ENCODE measurements at regions not wholly inside any gene's neighbourhood (a gene's known extent, or its start where the extent isn't known, plus 50 kb on each side); places are given as distances from the start of the nearest gene placed in this dataset.

DNA sequence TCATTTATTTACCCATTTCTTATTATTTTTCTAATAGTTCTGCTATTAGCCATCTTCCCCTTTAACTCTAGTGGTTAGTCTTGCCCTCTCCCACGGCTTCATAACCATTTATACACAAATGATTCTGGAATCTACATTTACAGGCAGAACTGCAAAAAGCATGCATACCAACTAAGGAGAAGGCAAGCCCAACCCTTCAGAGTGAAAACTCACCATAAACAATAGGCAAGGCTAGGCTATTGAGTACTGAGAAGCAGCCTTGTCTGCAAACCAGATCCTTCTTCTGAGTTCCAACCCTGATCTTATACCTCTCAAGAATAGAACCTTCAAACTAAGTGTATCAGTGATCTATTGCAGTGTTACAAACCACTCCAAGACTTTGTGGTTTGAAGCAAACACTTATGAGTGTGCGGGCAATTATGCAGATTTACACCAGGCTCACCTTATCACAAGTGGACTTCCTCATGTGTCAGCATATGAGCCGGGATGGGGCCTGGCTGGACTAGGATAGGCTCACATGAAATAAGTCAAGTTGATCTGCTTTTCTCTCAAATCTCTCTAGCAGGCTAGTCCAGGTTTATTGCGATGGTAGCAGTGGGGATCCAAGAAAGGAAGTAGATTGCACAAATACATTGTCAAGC, 896.9 kb upstream of the PHF14 start:
- Histone ChIP-seq H2AFZ (ENCODE audit: low read length) (no peak overlapping the region), H4K91ac (ENCODE audit: insufficient read length, low read depth, low read length) (no peak overlapping the region), H2BK120ac (ENCODE audit: low read depth, low read length, poor library complexity, severe bottlenecking) (no peak overlapping the region), H3K14ac (ENCODE audit: insufficient read depth, low read length) (no peak overlapping the region), H3K4ac (ENCODE audit: low read depth, low read length) (no peak overlapping the region), H3K9me3 (ENCODE audit: control insufficient read depth, low read depth, low read length) (no peaks in the 10 kb centered on the region), H3K9ac (ENCODE audit: extremely low read depth, insufficient read length, low read length) (no peak overlapping the region), H3K27ac (ENCODE audit: insufficient read length, low read depth, low read length) (no peak overlapping the region), H3K79me2 (ENCODE audit: insufficient read depth, low read length) (no peaks in the 10 kb centered on the region), H3K4me2 (ENCODE audit: insufficient read depth, insufficient read length, low read length) (no peak overlapping the region), H2BK5ac (ENCODE audit: insufficient read length, low read length) (no peak overlapping the region), H3K18ac (ENCODE audit: insufficient read length, low read depth, low read length) (no peak overlapping the region), H4K5ac (ENCODE audit: insufficient read length, low read depth, low read length) (no peak overlapping the region), H4K8ac (replicated peaks; ENCODE audit: insufficient read length, low read depth, low read length) (no peak overlapping the region), H2BK20ac (ENCODE audit: low read depth, low read length, poor library complexity, severe bottlenecking) (no peak overlapping the region), H3K23ac (ENCODE audit: insufficient read length, low read depth, low read length) (no peak overlapping the region), H4K20me1 (ENCODE audit: control insufficient read depth, insufficient read depth, insufficient read length) (no peaks in the 10 kb centered on the region), H2BK12ac (ENCODE audit: insufficient read length, low read depth, low read length) (no peak overlapping the region), H3K27me3 (ENCODE audit: insufficient read depth, low read length) (no peaks in the 10 kb centered on the region), H3K23me2 (ENCODE audit: insufficient read length, low read depth, low read length, poor library complexity, severe bottlenecking) (no peaks in the 10 kb centered on the region), H2AK5ac (ENCODE audit: insufficient read length, low read length) (no peak overlapping the region), H3K56ac (ENCODE audit: insufficient read length, low read depth, low read length) (no peak overlapping the region), H2BK15ac (ENCODE audit: low read depth, low read length) (no peak overlapping the region), H3T11ph (ENCODE audit: low read length) (no peak overlapping the region), H3K4me1 (ENCODE audit: insufficient read depth, low read length) (peaks cover 2% of the 10 kb centered on the region; the same call in 1 of the 2 replicates), H3K79me1 (ENCODE audit: insufficient read depth, low read depth, low read length, poor library complexity, severe bottlenecking) (no peaks in the 10 kb centered on the region)
- Mint-ChIP-seq H3K36me3 (ENCODE audit: insufficient read depth in 1 of 3, low read depth in 3 of 3) (no peaks in the 10 kb centered on the region; a peak in 1 of 7 replicates), H3K4me1 (peaks cover 15% of the 10 kb centered on the region in 2 experiments), H3K27me3 (ENCODE audit: low read depth) (no peaks in the 10 kb centered on the region), H3K27ac (peak overlapping the region in 1 of 3 experiments; percentile 8; a peak in 1 of 7 replicates), H3K9me3 (no peaks in the 10 kb centered on the region), H3K4me3 (no peak overlapping the region)
- TF ChIP-seq, protein P1, sequence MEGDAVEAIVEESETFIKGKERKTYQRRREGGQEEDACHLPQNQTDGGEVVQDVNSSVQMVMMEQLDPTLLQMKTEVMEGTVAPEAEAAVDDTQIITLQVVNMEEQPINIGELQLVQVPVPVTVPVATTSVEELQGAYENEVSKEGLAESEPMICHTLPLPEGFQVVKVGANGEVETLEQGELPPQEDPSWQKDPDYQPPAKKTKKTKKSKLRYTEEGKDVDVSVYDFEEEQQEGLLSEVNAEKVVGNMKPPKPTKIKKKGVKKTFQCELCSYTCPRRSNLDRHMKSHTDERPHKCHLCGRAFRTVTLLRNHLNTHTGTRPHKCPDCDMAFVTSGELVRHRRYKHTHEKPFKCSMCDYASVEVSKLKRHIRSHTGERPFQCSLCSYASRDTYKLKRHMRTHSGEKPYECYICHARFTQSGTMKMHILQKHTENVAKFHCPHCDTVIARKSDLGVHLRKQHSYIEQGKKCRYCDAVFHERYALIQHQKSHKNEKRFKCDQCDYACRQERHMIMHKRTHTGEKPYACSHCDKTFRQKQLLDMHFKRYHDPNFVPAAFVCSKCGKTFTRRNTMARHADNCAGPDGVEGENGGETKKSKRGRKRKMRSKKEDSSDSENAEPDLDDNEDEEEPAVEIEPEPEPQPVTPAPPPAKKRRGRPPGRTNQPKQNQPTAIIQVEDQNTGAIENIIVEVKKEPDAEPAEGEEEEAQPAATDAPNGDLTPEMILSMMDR (conservative IDR thresholded peaks at IDR 0.05) = no peak
- DNase-seq = no peak
- WGBS (ENCODE audit: extremely low coverage, insufficient read length, low lambda C conversion rate) = no CpG with 5 or more reads among the region's 4 CpGs

Measured in H9 (cell line).